ENCODE measurements at regions not wholly inside any gene's neighbourhood (a gene's known extent, or its start where the extent isn't known, plus 50 kb on each side); places are given as distances from the start of the nearest gene placed in this dataset.
"Not testable (repeated sequence)": the region's sequence is repeated elsewhere in the genome, so short reads cannot be mapped to it uniquely, and the experiment has no call there.

DNA sequence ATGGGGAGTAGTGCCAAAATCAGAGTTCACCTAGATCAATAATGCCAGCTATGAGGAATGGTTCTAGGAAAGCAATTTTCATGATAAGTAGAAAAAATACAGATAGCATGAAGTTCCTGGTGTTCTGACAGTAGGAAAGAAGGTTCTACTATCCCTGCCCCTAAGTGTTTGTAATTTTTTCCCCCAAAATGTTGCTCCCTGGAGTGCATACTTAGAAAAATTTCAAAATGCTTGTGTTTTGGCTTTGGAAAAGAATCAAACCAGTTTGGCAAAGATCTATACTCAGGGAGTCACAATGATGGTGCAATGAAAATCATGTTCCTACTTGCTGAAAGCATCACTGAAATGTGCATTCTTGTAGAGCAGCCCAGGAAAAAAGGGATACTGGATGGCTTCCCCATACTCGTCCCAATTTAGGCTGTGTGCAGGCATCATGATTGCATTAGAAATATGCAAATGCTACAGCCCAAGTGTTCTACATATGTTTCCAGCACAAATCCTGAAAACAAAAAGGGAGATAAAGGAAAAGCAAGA lies 74.7 kb downstream of the LPAR4 start:
- no peak for DNase-seq (ENCODE audit: low read depth)
- no peak overlapping the region for H3K4me3 ChIP-seq (ENCODE audit: low read depth, low read length)
- TF ChIP-seq, protein P1, sequence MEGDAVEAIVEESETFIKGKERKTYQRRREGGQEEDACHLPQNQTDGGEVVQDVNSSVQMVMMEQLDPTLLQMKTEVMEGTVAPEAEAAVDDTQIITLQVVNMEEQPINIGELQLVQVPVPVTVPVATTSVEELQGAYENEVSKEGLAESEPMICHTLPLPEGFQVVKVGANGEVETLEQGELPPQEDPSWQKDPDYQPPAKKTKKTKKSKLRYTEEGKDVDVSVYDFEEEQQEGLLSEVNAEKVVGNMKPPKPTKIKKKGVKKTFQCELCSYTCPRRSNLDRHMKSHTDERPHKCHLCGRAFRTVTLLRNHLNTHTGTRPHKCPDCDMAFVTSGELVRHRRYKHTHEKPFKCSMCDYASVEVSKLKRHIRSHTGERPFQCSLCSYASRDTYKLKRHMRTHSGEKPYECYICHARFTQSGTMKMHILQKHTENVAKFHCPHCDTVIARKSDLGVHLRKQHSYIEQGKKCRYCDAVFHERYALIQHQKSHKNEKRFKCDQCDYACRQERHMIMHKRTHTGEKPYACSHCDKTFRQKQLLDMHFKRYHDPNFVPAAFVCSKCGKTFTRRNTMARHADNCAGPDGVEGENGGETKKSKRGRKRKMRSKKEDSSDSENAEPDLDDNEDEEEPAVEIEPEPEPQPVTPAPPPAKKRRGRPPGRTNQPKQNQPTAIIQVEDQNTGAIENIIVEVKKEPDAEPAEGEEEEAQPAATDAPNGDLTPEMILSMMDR (IDR thresholded peaks at IDR 0.05; ENCODE audit: insufficient read depth, low read length) = no peak

DNA sequence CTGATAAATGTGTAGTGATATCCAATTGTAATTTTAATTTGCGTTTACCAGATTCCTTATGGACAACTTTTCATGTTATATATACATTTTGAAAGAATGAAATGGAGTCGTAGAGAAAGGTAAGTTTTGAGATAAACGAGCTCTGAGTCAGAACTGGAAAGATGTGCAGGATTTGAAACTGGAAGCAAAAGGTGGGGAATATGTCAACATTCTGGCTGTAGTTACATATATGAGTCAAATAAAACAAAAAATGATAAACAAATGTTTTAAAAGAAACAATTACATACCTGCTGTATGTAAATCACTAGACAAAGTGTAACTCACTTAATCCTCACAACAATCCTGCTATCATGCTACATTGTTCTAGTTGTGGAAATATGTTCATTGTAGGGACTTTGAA lies 84.0 kb downstream of the LPAR4 start:
- no peak overlapping the region for H3K4me3 ChIP-seq (ENCODE audit: low read depth, low read length)
- TF ChIP-seq, protein P1 (IDR thresholded peaks at IDR 0.05; ENCODE audit: insufficient read depth, low read length) = no peak
- no peak for DNase-seq (ENCODE audit: low read depth)

DNA sequence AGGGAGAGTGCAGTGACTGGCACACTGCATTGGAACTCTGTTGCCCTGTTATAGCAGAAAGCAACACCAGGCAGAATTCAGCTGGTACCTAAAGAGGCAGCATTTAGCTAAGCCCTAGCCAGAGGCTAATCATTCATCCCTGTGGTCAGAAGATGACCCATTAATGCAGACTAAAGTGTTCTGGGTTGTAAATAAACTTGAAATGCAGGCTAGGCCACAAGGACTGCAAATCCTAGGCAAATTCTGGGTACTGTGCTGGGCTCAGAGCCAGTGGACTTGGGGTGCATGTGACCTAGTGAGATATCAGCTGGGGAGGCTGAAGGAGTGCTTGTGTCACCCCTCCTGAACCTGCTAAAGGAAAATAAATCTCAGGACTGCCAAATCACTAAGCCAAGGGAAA lies 91.2 kb downstream of the LPAR4 start:
- no peak overlapping the region for H3K4me3 ChIP-seq (ENCODE audit: low read depth, low read length)
- no peak for DNase-seq (ENCODE audit: low read depth)
- TF ChIP-seq, protein P1 (IDR thresholded peaks at IDR 0.05; ENCODE audit: insufficient read depth, low read length) = no peak

DNA sequence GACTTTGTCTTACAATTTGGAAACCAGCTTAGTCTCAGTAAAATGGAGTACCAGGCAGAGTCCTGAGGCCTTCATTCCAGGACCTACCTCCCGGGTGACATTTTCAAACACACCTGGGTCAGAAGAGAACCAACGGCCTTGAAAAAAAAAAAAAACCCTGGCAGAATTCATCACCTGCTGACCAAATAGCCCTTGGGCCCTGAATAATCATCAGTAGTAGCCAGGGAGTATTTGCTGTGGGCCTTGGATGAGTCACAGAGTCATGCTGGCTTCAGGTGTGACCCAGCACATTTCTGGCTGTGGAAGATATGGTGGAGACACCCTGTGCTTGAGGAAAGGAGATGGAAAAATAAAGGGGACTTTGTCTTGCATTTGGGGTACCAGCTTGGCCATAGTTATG lies 92.2 kb downstream of the LPAR4 start:
- TF ChIP-seq, protein P1 (IDR thresholded peaks at IDR 0.05; ENCODE audit: insufficient read depth, low read length) = no peak
- no peak for DNase-seq (ENCODE audit: low read depth)
- H3K4me3 ChIP-seq (ENCODE audit: low read depth, low read length) = no peak overlapping the region

DNA sequence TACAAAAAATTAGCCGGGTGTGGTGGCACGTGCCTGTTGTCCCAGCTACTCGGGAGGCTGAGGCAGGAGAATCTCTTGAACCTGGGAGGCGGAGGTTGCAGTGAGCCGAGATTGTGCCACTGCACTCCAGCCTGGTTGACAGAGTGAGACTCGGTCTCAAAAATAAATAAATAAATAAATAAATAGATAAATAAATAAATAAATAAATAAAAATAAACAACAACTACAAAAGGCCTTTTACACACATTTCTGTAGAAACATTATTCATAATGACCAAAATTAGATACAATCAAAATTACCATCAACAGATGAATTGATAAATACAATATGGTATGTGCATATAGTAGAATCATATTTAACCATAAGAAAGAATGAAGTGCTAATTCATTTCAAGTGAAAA lies 96.7 kb downstream of the LPAR4 start:
- not testable (repeated sequence) for DNase-seq (ENCODE audit: low read depth); H3K4me3 ChIP-seq (ENCODE audit: low read depth, low read length)

DNA sequence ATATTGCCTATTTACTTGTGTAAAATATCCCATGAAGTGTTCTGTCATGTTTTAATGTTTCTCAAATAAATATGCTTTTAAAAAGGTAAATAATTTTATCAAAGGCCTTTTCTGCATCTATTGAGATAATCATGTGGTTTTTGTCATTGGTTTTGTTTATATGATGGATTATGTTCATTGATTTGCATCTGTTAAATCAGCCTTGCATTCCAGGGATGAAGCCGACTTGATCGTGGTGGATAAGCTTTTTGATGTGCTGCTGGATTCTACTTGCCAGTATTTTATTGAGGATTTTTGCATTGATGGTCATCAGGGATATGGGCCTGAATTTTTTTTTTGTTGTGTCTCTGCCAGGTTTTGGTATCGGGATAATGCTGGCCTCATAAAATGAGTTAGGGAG lies 63.9 kb upstream of the P2RY10 start:
- not testable (repeated sequence) for DNase-seq (ENCODE audit: low read depth)

DNA sequence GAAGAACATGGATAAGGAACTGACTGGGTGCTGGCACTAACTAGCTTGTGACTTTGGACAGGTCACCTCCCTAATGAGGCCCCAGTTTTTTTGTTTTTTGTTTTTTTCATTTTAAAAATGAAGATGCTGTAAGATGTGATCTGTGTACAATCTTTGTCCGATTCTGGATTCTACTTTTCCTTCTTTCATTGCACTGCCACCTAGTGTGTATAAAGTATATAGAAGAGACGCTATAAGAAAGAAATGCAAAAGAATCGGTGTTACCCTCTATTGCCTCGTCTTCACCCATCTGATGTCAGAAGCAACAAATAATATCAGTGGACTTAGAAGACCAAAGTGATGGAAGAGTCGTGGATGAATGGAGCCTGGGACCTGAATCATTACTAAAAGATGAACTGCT lies 58.6 kb upstream of the P2RY10 start:
- H3K4me3 ChIP-seq (ENCODE audit: low read depth, low read length) = no peak overlapping the region
- TF ChIP-seq, protein P1 (IDR thresholded peaks at IDR 0.05; ENCODE audit: insufficient read depth, low read length) = peak; percentile 18
- DNase-seq (ENCODE audit: low read depth) = peak; percentile 28

More for the DNA sequence above, 63.9 kb upstream of the P2RY10 start:
- not testable (repeated sequence) for H3K4me3 ChIP-seq (ENCODE audit: low read depth, low read length)
